GM12878 (cell line): ENCODE measurements at regions not wholly inside any gene's neighbourhood (a gene's known extent, or its start where the extent isn't known, plus 50 kb on each side); places are given as distances from the start of the nearest gene placed in this dataset.

ENCODE experiments used
- ATAC-seq: fragments of 200-7000 bp; cut with Tn5 transposase; 3 replicates; pipeline ENCODE4 v1.9.1; 2020; ENCODE audit warnings: mild to moderate bottlenecking, moderate library complexity
- BruUV-seq: library from RNA; stranded (reverse); fragments of 400-500 nt; replicated peaks from 2 replicates; lab custom pipeline; 2021; lab: Mats Ljungman, UMichigan
- CTCF ChIA-PET: fragments of 300-600 bp; sonication (Branson Sonifier 250); formaldehyde crosslinking; extraction: SDS; loops from one replicate; lab custom pipeline; 2021; ENCODE audit warnings: inconsistent platforms; lab: Yijun Ruan, JAX
- POLR2A ChIA-PET: fragments of 350-600 bp; formaldehyde crosslinking; extraction: SDS; loops from one replicate; lab custom pipeline; 2021; ENCODE audit warnings: inconsistent platforms; lab: Charles Lee
- RAD21 ChIA-PET: fragments of 300-600 bp; sonication (Branson Sonifier 250); formaldehyde crosslinking; loops from one replicate; lab custom pipeline; 2023; ENCODE audit warnings: antibody characterized with exemption; ENCODE audit not compliant: unreplicated experiment; lab: Charles Lee
- SMC1A ChIA-PET: fragments of 300-600 bp; sonication (Branson Sonifier 250); formaldehyde crosslinking; loops from one replicate; lab custom pipeline; 2023; ENCODE audit not compliant: unreplicated experiment, uncharacterized antibody; lab: Charles Lee
- DNase-seq: peaks from one replicate; pipeline ENCODE4 v3.0.0-alpha.2; 2011; ENCODE audit warnings: low read depth, low spot score
- FAIRE-seq: peaks from 3 replicates; lab custom pipeline; 2011; peaks lifted over from hg19 to GRCh38; lab: Jason Lieb, UNC
- H2AFZ ChIP-seq: 2 replicates; pipeline ENCODE4 v1.6.0; 2011; ENCODE audit warnings: low read depth, low read length, control low read depth; ENCODE audit not compliant: control insufficient read depth
- H3K27ac ChIP-seq: 2 replicates; pipeline ENCODE4 v1.5.1; 2011; ENCODE audit warnings: control low read depth; ENCODE audit not compliant: control insufficient read depth, insufficient read depth
- H3K27me3 ChIP-seq, 2 experiments: replicated peaks in 1 of 2; 2 replicates each; pipeline versions ENCODE4 v1.6.0 to v1.6.1; 2011; ENCODE audit warnings: low read length in 1 of 2; ENCODE audit not compliant: control insufficient read depth in 2 of 2, insufficient read depth in 2 of 2
- H3K36me3 ChIP-seq, 2 experiments: 2 replicates each; pipeline ENCODE4 v1.5.1; 2011; ENCODE audit warnings: low read length in 1 of 2; ENCODE audit not compliant: control insufficient read depth in 2 of 2, insufficient read depth in 2 of 2
- H3K4me1 ChIP-seq: 2 replicates; pipeline ENCODE4 v1.6.1; 2011; ENCODE audit warnings: mild to moderate bottlenecking, low read length, moderate library complexity, mixed read lengths; ENCODE audit not compliant: control insufficient read depth, insufficient read depth
- H3K4me2 ChIP-seq: 2 replicates; pipeline ENCODE4 v1.6.0; 2011; ENCODE audit warnings: control low read depth; ENCODE audit not compliant: control insufficient read depth, insufficient read depth
- H3K4me3 ChIP-seq: fragments of 200-600 bp; sonication (generic); 2 replicates; pipeline ENCODE4 v1.5.1; 2016
- H3K79me2 ChIP-seq: 2 replicates; pipeline ENCODE4 v1.6.0; 2011; ENCODE audit warnings: low read length; ENCODE audit not compliant: control insufficient read depth, insufficient read depth
- H3K9ac ChIP-seq: 2 replicates; pipeline ENCODE4 v1.8.0; 2011; ENCODE audit warnings: low read length, control low read depth, mixed read lengths; ENCODE audit not compliant: control insufficient read depth, insufficient read depth
- H3K9me3 ChIP-seq: replicated peaks from 3 replicates; pipeline ENCODE4 v1.5.1; 2011; ENCODE audit warnings: mild to moderate bottlenecking, low read length; ENCODE audit not compliant: control insufficient read depth, insufficient read depth
- H4K20me1 ChIP-seq: 2 replicates; pipeline ENCODE4 v1.6.0; 2011; ENCODE audit not compliant: control insufficient read depth, insufficient read depth
- ESRRA ChIP-seq: IDR thresholded peaks from 2 replicates; pipeline ENCODE4 v1.6.1; 2012; ENCODE audit warnings: mild to moderate bottlenecking, low read length, improper control_type of control experiment
- EZH2 ChIP-seq: IDR thresholded peaks from 2 replicates; pipeline ENCODE4 v1.6.1; 2012; ENCODE audit warnings: low read depth, mild to moderate bottlenecking, control low read depth, inconsistent platforms, low read length, borderline replicate concordance; ENCODE audit not compliant: control insufficient read depth
- HDAC2 ChIP-seq: fragments of 200-600 bp; sonication (generic); IDR thresholded peaks from 2 replicates; pipeline ENCODE4 v1.6.1; 2017
- IKZF1 ChIP-seq: fragments of 450-650 bp; conservative IDR thresholded peaks from 2 replicates; pipeline ENCODE4 v1.6.1; 2017; ENCODE audit warnings: antibody characterized with exemption, mild to moderate bottlenecking
- MEF2B ChIP-seq: fragments of 450-650 bp; IDR thresholded peaks from 2 replicates; pipeline ENCODE4 v1.6.1; 2018; ENCODE audit warnings: mild to moderate bottlenecking, moderate library complexity; ENCODE audit not compliant: partially characterized antibody, poor library complexity, severe bottlenecking
- NR2C1 ChIP-seq: fragments of 450-650 bp; IDR thresholded peaks from 2 replicates; pipeline ENCODE4 v1.6.1; 2017; ENCODE audit warnings: antibody characterized with exemption, mild to moderate bottlenecking, moderate library complexity
- NRF1 ChIP-seq: conservative IDR thresholded peaks from 2 replicates; pipeline ENCODE4 v1.6.1; 2011; ENCODE audit warnings: mild to moderate bottlenecking, low read depth, low read length, improper control_type of control experiment
- SMARCA5 ChIP-seq: fragments of 450-650 bp; IDR thresholded peaks from 2 replicates; pipeline ENCODE4 v1.6.1; 2017; ENCODE audit warnings: mild to moderate bottlenecking
- SREBF2 ChIP-seq: IDR thresholded peaks from 2 replicates; pipeline ENCODE4 v1.6.1; 2012; ENCODE audit warnings: mild to moderate bottlenecking, low read length
- whole genome bisulfite sequencing: methylation state at CpG from one replicate; pipeline ENCODE4 v1.1.6; 2016; ENCODE audit warnings: low lambda C conversion rate; ENCODE audit not compliant: insufficient replicate concordance, insufficient coverage; ENCODE audit errors: missing lambda C conversion rate; 5-methylcytosine and 5-hydroxymethylcytosine counted together
- in situ Hi-C: fragments of 300-500 bp; cut with MboI; formaldehyde crosslinking; loops from 9 replicates; pipeline ENCODE4 v1.14.3; 2018; ENCODE audit warnings: mixed read lengths
- intact Hi-C: fragments of 100-400 bp; cut with micrococcal nuclease; formaldehyde crosslinking; loops from one replicate; pipeline ENCODE4 v1.14.2; 2022; ENCODE audit not compliant: unreplicated experiment
- TF ChIP-seq, protein P1 (sequence below): fragments of 450-650 bp; IDR thresholded peaks from 2 replicates; pipeline ENCODE4 v1.6.1; 2017; ENCODE audit warnings: low read depth, mild to moderate bottlenecking, moderate library complexity
- TF ChIP-seq, protein P2 (sequence below): fragments of 450-650 bp; IDR thresholded peaks from 2 replicates; pipeline ENCODE4 v1.6.1; 2018; ENCODE audit warnings: mild to moderate bottlenecking, low read depth, moderate library complexity; ENCODE audit not compliant: partially characterized antibody

DNA sequence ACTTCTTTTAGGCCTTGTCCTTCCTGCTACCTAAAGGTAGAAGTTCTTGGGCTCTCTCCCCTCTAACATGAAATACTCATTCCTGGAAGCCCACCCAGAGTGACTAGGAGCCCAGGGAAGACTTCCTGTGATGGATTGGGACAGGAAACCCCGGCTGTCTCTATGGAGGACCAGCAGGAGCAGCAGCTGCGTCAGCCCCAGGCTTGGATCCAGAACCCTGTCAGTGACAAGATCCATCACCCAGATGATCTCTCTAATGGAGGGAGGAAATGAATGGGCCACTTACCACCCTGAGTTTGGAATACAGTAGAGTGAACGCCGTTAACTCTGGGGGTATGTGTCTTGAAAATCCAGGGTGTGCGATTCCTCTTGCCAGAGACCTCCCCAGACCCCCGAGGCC lies 195.7 kb upstream of the WSCD1 start:
- no peak overlapping the region for H3K9ac ChIP-seq
- no peaks in the 10 kb centered on the region; a peak in 1 of 4 replicates for H3K27me3 ChIP-seq
- no peaks in the 10 kb centered on the region for H3K36me3 ChIP-seq
- no peaks in the 10 kb centered on the region for H3K4me1 ChIP-seq
- FAIRE-seq (no peak), DNase-seq (no peak)
- H3K9me3 ChIP-seq = no peaks in the 10 kb centered on the region
- TF ChIP-seq SREBF2 (no peak), ESRRA (no peak), SMARCA5 (no peak), NR2C1 (no peak), NRF1 (no peak)
- TF ChIP-seq, protein P1, sequence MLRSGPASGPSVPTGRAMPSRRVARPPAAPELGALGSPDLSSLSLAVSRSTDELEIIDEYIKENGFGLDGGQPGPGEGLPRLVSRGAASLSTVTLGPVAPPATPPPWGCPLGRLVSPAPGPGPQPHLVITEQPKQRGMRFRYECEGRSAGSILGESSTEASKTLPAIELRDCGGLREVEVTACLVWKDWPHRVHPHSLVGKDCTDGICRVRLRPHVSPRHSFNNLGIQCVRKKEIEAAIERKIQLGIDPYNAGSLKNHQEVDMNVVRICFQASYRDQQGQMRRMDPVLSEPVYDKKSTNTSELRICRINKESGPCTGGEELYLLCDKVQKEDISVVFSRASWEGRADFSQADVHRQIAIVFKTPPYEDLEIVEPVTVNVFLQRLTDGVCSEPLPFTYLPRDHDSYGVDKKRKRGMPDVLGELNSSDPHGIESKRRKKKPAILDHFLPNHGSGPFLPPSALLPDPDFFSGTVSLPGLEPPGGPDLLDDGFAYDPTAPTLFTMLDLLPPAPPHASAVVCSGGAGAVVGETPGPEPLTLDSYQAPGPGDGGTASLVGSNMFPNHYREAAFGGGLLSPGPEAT = no peak
- TF ChIP-seq, all 136 proteins: peak for 0
- no peaks in the 10 kb centered on the region for H4K20me1 ChIP-seq
- ATAC-seq = no peak
- H3K27ac ChIP-seq = no peak overlapping the region
- SMC1A ChIA-PET = no interaction called here
- POLR2A ChIA-PET = no interaction called here
- no peak overlapping the region for H3K4me2 ChIP-seq
- BruUV-seq = no TSS peak
- no peaks in the 10 kb centered on the region for H3K79me2 ChIP-seq
- H2AFZ ChIP-seq = no peak overlapping the region
- WGBS = 10% methylated on average over 6 of the region's 6 CpGs
- RAD21 ChIA-PET = no interaction called here
- CTCF ChIA-PET = no interaction called here
- in situ Hi-C loops = no loop called here
- intact Hi-C loops = no loop called here
- no peak overlapping the region for H3K4me3 ChIP-seq

DNA sequence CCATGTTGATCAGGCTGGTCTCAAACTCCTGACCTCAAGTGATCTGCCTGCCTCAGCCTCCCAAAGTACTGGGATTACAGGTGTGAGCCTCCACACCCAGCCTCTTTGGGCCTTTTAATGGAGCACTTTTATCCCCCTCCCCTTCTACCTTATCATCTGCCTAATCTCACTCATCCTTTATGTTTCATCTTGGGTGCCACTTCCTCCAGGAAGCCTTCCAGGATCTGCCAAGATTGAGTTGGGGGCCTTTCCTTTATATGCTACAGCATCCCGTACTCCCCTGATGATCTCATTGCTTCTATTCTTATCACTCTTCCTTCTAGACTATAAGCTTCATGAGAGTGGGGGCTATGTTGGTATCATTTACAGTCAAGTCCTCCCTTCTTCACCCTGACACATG lies 192.8 kb upstream of the WSCD1 start:
- H3K9me3 ChIP-seq = no peaks in the 10 kb centered on the region
- in situ Hi-C loops (no loop called here), intact Hi-C loops (no loop called here)
- H3K36me3 ChIP-seq = no peaks in the 10 kb centered on the region
- WGBS = 0% methylated on average over 1 of the region's 1 CpG
- FAIRE-seq (no peak), ATAC-seq (no peak), DNase-seq (no peak)
- no peak overlapping the region for H3K27ac ChIP-seq
- H3K9ac ChIP-seq = no peak overlapping the region
- no peaks in the 10 kb centered on the region for H3K79me2 ChIP-seq
- H2AFZ ChIP-seq = no peak overlapping the region
- H3K4me3 ChIP-seq = no peak overlapping the region
- SMC1A ChIA-PET = no interaction called here
- RAD21 ChIA-PET = no interaction called here
- BruUV-seq = no TSS peak
- no peaks in the 10 kb centered on the region for H4K20me1 ChIP-seq
- no peak overlapping the region for H3K4me2 ChIP-seq
- POLR2A ChIA-PET = no interaction called here
- H3K4me1 ChIP-seq = no peaks in the 10 kb centered on the region
- CTCF ChIA-PET = no interaction called here
- H3K27me3 ChIP-seq = peaks cover 0 to 1% of the 10 kb centered on the region in 2 experiments; a peak in 1 of 4 replicates
- TF ChIP-seq HDAC2 (no peak), IKZF1 (no peak), MEF2B (no peak), EZH2 (no peak)
- TF ChIP-seq, protein P2, sequence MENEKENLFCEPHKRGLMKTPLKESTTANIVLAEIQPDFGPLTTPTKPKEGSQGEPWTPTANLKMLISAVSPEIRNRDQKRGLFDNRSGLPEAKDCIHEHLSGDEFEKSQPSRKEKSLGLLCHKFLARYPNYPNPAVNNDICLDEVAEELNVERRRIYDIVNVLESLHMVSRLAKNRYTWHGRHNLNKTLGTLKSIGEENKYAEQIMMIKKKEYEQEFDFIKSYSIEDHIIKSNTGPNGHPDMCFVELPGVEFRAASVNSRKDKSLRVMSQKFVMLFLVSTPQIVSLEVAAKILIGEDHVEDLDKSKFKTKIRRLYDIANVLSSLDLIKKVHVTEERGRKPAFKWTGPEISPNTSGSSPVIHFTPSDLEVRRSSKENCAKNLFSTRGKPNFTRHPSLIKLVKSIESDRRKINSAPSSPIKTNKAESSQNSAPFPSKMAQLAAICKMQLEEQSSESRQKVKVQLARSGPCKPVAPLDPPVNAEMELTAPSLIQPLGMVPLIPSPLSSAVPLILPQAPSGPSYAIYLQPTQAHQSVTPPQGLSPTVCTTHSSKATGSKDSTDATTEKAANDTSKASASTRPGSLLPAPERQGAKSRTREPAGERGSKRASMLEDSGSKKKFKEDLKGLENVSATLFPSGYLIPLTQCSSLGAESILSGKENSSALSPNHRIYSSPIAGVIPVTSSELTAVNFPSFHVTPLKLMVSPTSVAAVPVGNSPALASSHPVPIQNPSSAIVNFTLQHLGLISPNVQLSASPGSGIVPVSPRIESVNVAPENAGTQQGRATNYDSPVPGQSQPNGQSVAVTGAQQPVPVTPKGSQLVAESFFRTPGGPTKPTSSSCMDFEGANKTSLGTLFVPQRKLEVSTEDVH = no peak
